ENCODE measurements at regions not wholly inside any gene's neighbourhood (a gene's known extent, or its start where the extent isn't known, plus 50 kb on each side); places are given as distances from the start of the nearest gene placed in this dataset.

- DNase-seq = no peak
- H3K27me3 ChIP-seq (ENCODE audit: control insufficient read depth in 2 of 2, insufficient read depth in 2 of 2, low read length in 2 of 2) = no peaks in the 10 kb centered on the region
- peaks cover 0 to 7% (median 0%) of the 10 kb centered on the region in 7 donors for H3K9me3 Mint-ChIP-seq
- no peak overlapping the region for H3K4me2 ChIP-seq (replicated peaks; ENCODE audit: extremely low read depth, low read length, poor library complexity, severe bottlenecking)
- H3K4me1 Mint-ChIP-seq = no peaks in the 10 kb centered on the region
- no peak overlapping the region for H3K9ac ChIP-seq (ENCODE audit: insufficient read depth, low read length, poor library complexity, severe bottlenecking)
- H3K79me2 ChIP-seq (ENCODE audit: insufficient read depth, low read length) = no peaks in the 10 kb centered on the region
- no peak for TF ChIP-seq CTCF (IDR thresholded peaks at IDR 0.05)
- no peaks in the 10 kb centered on the region for H3K27me3 Mint-ChIP-seq (ENCODE audit: low read depth in 3 of 3)
- H3K4me3 Mint-ChIP-seq = no peak overlapping the region
- no peaks in the 10 kb centered on the region for H3K36me3 ChIP-seq (replicated peaks in 1 of 2; ENCODE audit: control insufficient read depth in 1 of 2, insufficient read depth in 2 of 2, low read length in 2 of 2)
- no peaks in the 10 kb centered on the region for H3K9me3 ChIP-seq (replicated peaks in 1 of 2; ENCODE audit: control insufficient read depth in 1 of 2, insufficient read depth in 1 of 2, low read length in 2 of 2)
- H3K27ac Mint-ChIP-seq = no peak overlapping the region
- H3K4me3 ChIP-seq (replicated peaks in 1 of 3; ENCODE audit: low read depth in 2 of 3, low read length in 3 of 3) = no peak overlapping the region
- H3K36me3 Mint-ChIP-seq = no peaks in the 10 kb centered on the region
- H4K20me1 ChIP-seq (ENCODE audit: insufficient read depth, low read length) = no peaks in the 10 kb centered on the region
- no peak overlapping the region for H3K27ac ChIP-seq (ENCODE audit: low read depth in 1 of 2, low read length in 2 of 2)
- no CpG with 5 or more reads among the region's 2 CpGs for WGBS (ENCODE audit: insufficient coverage)
- H3K4me1 ChIP-seq (ENCODE audit: control insufficient read depth in 1 of 2, insufficient read depth in 2 of 2, low read length in 2 of 2) = no peaks in the 10 kb centered on the region
- H2AFZ ChIP-seq (ENCODE audit: insufficient read depth, low read depth, low read length, poor library complexity, severe bottlenecking) = no peak overlapping the region
- intact Hi-C loops (cut with micrococcal nuclease) = no loop called here
Measured at GRCh38 chr6:81594501-81594900, 158.0 kb downstream of the TENT5A start.

- no peaks in the 10 kb centered on the region for H3K79me2 ChIP-seq (ENCODE audit: insufficient read depth, low read length)
- H3K36me3 ChIP-seq (replicated peaks in 1 of 2; ENCODE audit: control insufficient read depth in 1 of 2, insufficient read depth in 2 of 2, low read length in 2 of 2) = no peaks in the 10 kb centered on the region
- H3K4me2 ChIP-seq (replicated peaks; ENCODE audit: extremely low read depth, low read length, poor library complexity, severe bottlenecking) = no peak overlapping the region
- H2AFZ ChIP-seq (ENCODE audit: insufficient read depth, low read depth, low read length, poor library complexity, severe bottlenecking) = no peak overlapping the region
- no peak overlapping the region for H3K9ac ChIP-seq (ENCODE audit: insufficient read depth, low read length, poor library complexity, severe bottlenecking)
- no peak overlapping the region for H3K4me3 ChIP-seq (replicated peaks in 1 of 3; ENCODE audit: low read depth in 2 of 3, low read length in 3 of 3)
- Mint-ChIP-seq H3K27me3 (ENCODE audit: low read depth in 3 of 3) (peaks cover 0 to 2% (median 0%) of the 10 kb centered on the region in 3 donors), H3K9me3 (peaks cover 0 to 7% (median 2%) of the 10 kb centered on the region in 7 donors), H3K36me3 (no peaks in the 10 kb centered on the region), H3K4me3 (no peak overlapping the region), H3K4me1 (no peaks in the 10 kb centered on the region), H3K27ac (no peak overlapping the region)
- H3K27ac ChIP-seq (ENCODE audit: low read depth in 1 of 2, low read length in 2 of 2) = no peak overlapping the region
- no peak for DNase-seq
- H3K27me3 ChIP-seq (ENCODE audit: control insufficient read depth in 2 of 2, insufficient read depth in 2 of 2, low read length in 2 of 2) = no peaks in the 10 kb centered on the region
- no peaks in the 10 kb centered on the region for H4K20me1 ChIP-seq (ENCODE audit: insufficient read depth, low read length)
- H3K9me3 ChIP-seq (replicated peaks in 1 of 2; ENCODE audit: control insufficient read depth in 1 of 2, insufficient read depth in 1 of 2, low read length in 2 of 2) = no peaks in the 10 kb centered on the region
- intact Hi-C loops (cut with micrococcal nuclease) = no loop called here
- 97% methylated on average over 3 of the region's 5 CpGs for WGBS (ENCODE audit: insufficient coverage)
- TF ChIP-seq CTCF (IDR thresholded peaks at IDR 0.05) = no peak
- H3K4me1 ChIP-seq (ENCODE audit: control insufficient read depth in 1 of 2, insufficient read depth in 2 of 2, low read length in 2 of 2) = no peaks in the 10 kb centered on the region
Measured at GRCh38 chr6:81590314-81590691, 162.2 kb downstream of the TENT5A start.

Data from CD14-positive monocyte (primary cell).